ENCODE measurements at regions not wholly inside any gene's neighbourhood (a gene's known extent, or its start where the extent isn't known, plus 50 kb on each side); places are given as distances from the start of the nearest gene placed in this dataset.

GRCh38 chr12:20268771-20269170, 99.6 kb upstream of the PDE3A start:
- TF ChIP-seq EGR1 (IDR thresholded peaks at IDR 0.05) (no peak), RAD21 (IDR thresholded peaks at IDR 0.05; ENCODE audit: low read depth) (no peak)
- TF ChIP-seq, protein P1, sequence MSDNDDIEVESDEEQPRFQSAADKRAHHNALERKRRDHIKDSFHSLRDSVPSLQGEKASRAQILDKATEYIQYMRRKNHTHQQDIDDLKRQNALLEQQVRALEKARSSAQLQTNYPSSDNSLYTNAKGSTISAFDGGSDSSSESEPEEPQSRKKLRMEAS (IDR thresholded peaks at IDR 0.05): no peak
